ENCODE measurements at regions not wholly inside any gene's neighbourhood (a gene's known extent, or its start where the extent isn't known, plus 50 kb on each side); places are given as distances from the start of the nearest gene placed in this dataset.

- in situ Hi-C loops (cut with HindIII; ENCODE audit: low pct_unique_long_range_greater_than_20kb, low sequenced_read_pairs): no loop called here
- no peak for TF ChIP-seq JUND (IDR thresholded peaks at IDR 0.05; ENCODE audit: low read depth)
- no peak for DNase-seq (ENCODE audit: low read depth in 1 of 2, low spot score in 1 of 2)
Observed at GRCh38 chr11:15851051-15851498, 505.3 kb downstream of the SOX6 start.

- in situ Hi-C loops (cut with HindIII; ENCODE audit: low pct_unique_long_range_greater_than_20kb, low sequenced_read_pairs): no loop called here
- peak in 1 of 2 experiments; percentile 55 for DNase-seq (ENCODE audit: low read depth in 1 of 2, low spot score in 1 of 2)
- no peak for TF ChIP-seq JUND (IDR thresholded peaks at IDR 0.05; ENCODE audit: low read depth)
Observed at GRCh38 chr11:15852179-15852578, 504.2 kb downstream of the SOX6 start.

GRCh38 chr11:15854245-15854644 lies 502.1 kb downstream of the SOX6 start:
- no peak for TF ChIP-seq JUND (IDR thresholded peaks at IDR 0.05; ENCODE audit: low read depth)
- in situ Hi-C loops (cut with HindIII; ENCODE audit: low pct_unique_long_range_greater_than_20kb, low sequenced_read_pairs): no loop called here
- DNase-seq (ENCODE audit: low read depth in 1 of 2, low spot score in 1 of 2): no peak

GRCh38 chr11:15858881-15859280 lies 497.5 kb downstream of the SOX6 start:
- in situ Hi-C loops (cut with HindIII; ENCODE audit: low pct_unique_long_range_greater_than_20kb, low sequenced_read_pairs): no loop called here
- no peak for DNase-seq (ENCODE audit: low read depth in 1 of 2, low spot score in 1 of 2)
- TF ChIP-seq JUND (IDR thresholded peaks at IDR 0.05; ENCODE audit: low read depth): no peak

GRCh38 chr11:15859411-15859810 lies 496.9 kb downstream of the SOX6 start:
- in situ Hi-C loops (cut with HindIII; ENCODE audit: low pct_unique_long_range_greater_than_20kb, low sequenced_read_pairs): no loop called here
- DNase-seq (ENCODE audit: low read depth in 1 of 2, low spot score in 1 of 2): peak in 1 of 2 experiments; percentile 6
- no peak for TF ChIP-seq JUND (IDR thresholded peaks at IDR 0.05; ENCODE audit: low read depth)

GRCh38 chr11:15861256-15861655 lies 495.1 kb downstream of the SOX6 start:
- DNase-seq (ENCODE audit: low read depth in 1 of 2, low spot score in 1 of 2): no peak
- in situ Hi-C loops (cut with HindIII; ENCODE audit: low pct_unique_long_range_greater_than_20kb, low sequenced_read_pairs): no loop called here
- TF ChIP-seq JUND (IDR thresholded peaks at IDR 0.05; ENCODE audit: low read depth): no peak

GRCh38 chr11:15863411-15863810 lies 492.9 kb downstream of the SOX6 start:
- no peak for TF ChIP-seq JUND (IDR thresholded peaks at IDR 0.05; ENCODE audit: low read depth)
- no peak for DNase-seq (ENCODE audit: low read depth in 1 of 2, low spot score in 1 of 2)
- in situ Hi-C loops (cut with HindIII; ENCODE audit: low pct_unique_long_range_greater_than_20kb, low sequenced_read_pairs): no loop called here

GRCh38 chr11:15864026-15864805 lies 492.1 kb downstream of the SOX6 start:
- DNase-seq (ENCODE audit: low read depth in 1 of 2, low spot score in 1 of 2): no peak
- no peak for TF ChIP-seq JUND (IDR thresholded peaks at IDR 0.05; ENCODE audit: low read depth)
- in situ Hi-C loops (cut with HindIII; ENCODE audit: low pct_unique_long_range_greater_than_20kb, low sequenced_read_pairs): no loop called here

GRCh38 chr11:15865212-15865987 lies 490.9 kb downstream of the SOX6 start:
- TF ChIP-seq JUND (IDR thresholded peaks at IDR 0.05; ENCODE audit: low read depth): no peak
- in situ Hi-C loops (cut with HindIII; ENCODE audit: low pct_unique_long_range_greater_than_20kb, low sequenced_read_pairs): no loop called here
- DNase-seq (ENCODE audit: low read depth in 1 of 2, low spot score in 1 of 2): no peak

GRCh38 chr11:15867871-15868270 lies 488.5 kb downstream of the SOX6 start:
- TF ChIP-seq JUND (IDR thresholded peaks at IDR 0.05; ENCODE audit: low read depth): no peak
- DNase-seq (ENCODE audit: low read depth in 1 of 2, low spot score in 1 of 2): no peak
- in situ Hi-C loops (cut with HindIII; ENCODE audit: low pct_unique_long_range_greater_than_20kb, low sequenced_read_pairs): no loop called here

GRCh38 chr11:15870911-15871310 lies 485.4 kb downstream of the SOX6 start:
- no peak for DNase-seq (ENCODE audit: low read depth in 1 of 2, low spot score in 1 of 2)
- no peak for TF ChIP-seq JUND (IDR thresholded peaks at IDR 0.05; ENCODE audit: low read depth)
- in situ Hi-C loops (cut with HindIII; ENCODE audit: low pct_unique_long_range_greater_than_20kb, low sequenced_read_pairs): no loop called here

GRCh38 chr11:15871904-15872626 lies 484.3 kb downstream of the SOX6 start:
- no peak for DNase-seq (ENCODE audit: low read depth in 1 of 2, low spot score in 1 of 2)

GRCh38 chr11:15873501-15873900 lies 482.8 kb downstream of the SOX6 start:
- no peak for TF ChIP-seq JUND (IDR thresholded peaks at IDR 0.05; ENCODE audit: low read depth)
- no peak for DNase-seq (ENCODE audit: low read depth in 1 of 2, low spot score in 1 of 2)
- in situ Hi-C loops (cut with HindIII; ENCODE audit: low pct_unique_long_range_greater_than_20kb, low sequenced_read_pairs): no loop called here

More at GRCh38 chr11:15871904-15872626, 484.3 kb downstream of the SOX6 start:
- no peak for TF ChIP-seq JUND (IDR thresholded peaks at IDR 0.05; ENCODE audit: low read depth)
- in situ Hi-C loops (cut with HindIII; ENCODE audit: low pct_unique_long_range_greater_than_20kb, low sequenced_read_pairs): no loop called here
